ENCODE measurements at regions not wholly inside any gene's neighbourhood (a gene's known extent, or its start where the extent isn't known, plus 50 kb on each side); places are given as distances from the start of the nearest gene placed in this dataset.

DNA sequence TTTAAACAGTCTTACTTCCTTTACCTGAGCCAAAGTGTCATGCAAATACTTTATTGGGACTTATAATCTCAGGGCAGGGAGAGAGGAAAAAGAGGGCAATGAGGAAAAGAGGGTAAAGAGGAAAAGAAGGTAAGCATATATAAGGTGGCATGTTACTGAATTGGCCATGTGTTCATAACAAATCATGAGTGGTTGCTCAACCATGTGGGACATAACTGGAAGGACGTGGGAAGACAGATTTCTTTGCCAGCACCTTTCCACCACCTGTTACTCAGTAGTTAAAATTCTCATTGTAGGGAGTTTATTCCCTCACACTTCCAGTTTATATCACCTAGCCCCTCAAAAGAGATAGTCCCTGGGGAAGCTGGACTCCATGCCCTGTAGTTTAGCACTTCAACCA lies 54.7 kb upstream of the TPRG1 start:
- no peaks in the 10 kb centered on the region for H3K4me1 ChIP-seq
- TF ChIP-seq FOSL2 (IDR thresholded peaks at IDR 0.05): no peak
- TF ChIP-seq FOSL2 (CRISPR knock-in tag; IDR thresholded peaks at IDR 0.05): no peak
- no peak for TF ChIP-seq ESRRA (IDR thresholded peaks at IDR 0.05; ENCODE audit: borderline replicate concordance, low read length)
- TF ChIP-seq, protein P1, sequence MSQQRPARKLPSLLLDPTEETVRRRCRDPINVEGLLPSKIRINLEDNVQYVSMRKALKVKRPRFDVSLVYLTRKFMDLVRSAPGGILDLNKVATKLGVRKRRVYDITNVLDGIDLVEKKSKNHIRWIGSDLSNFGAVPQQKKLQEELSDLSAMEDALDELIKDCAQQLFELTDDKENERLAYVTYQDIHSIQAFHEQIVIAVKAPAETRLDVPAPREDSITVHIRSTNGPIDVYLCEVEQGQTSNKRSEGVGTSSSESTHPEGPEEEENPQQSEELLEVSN (IDR thresholded peaks at IDR 0.05; ENCODE audit: borderline replicate concordance, low read depth): no peak
- TF ChIP-seq SMC3 (IDR thresholded peaks at IDR 0.05): no peak
- TF ChIP-seq EHF (CRISPR knock-in tag; IDR thresholded peaks at IDR 0.05): no peak
- TF ChIP-seq RCOR1 (IDR thresholded peaks at IDR 0.05; ENCODE audit: low read depth, low read length): no peak
- POLR2A ChIA-PET: no interaction called here
- ATAC-seq (no peak), DNase-seq (ENCODE audit: low read depth in 1 of 2, low spot score in 1 of 2) (no peak), FAIRE-seq (no peak)
- H3K4me2 ChIP-seq: no peak overlapping the region
- WGBS (ENCODE audit: missing lambda C conversion rate): 27% methylated on average over 1 of the region's 1 CpG
- H3K4me3 ChIP-seq: no peak overlapping the region
- CTCF ChIA-PET: no interaction called here
- 0 out of 3 replicates have a peak, but pooled peaks cover under 1% of the 10 kb centered on the region for H3K9me3 ChIP-seq
- no peak overlapping the region for H3K27ac ChIP-seq

- TF ChIP-seq GATA3 (IDR thresholded peaks at IDR 0.05; ENCODE audit: borderline replicate concordance) (no peak), ZC3H11A (IDR thresholded peaks at IDR 0.05) (no peak), NPAS2 (CRISPR knock-in tag; IDR thresholded peaks at IDR 0.05; ENCODE audit: borderline replicate concordance) (no peak), REST (IDR thresholded peaks at IDR 0.05) (no peak), FOXS1 (CRISPR knock-in tag; IDR thresholded peaks at IDR 0.05) (no peak), HES2 (IDR thresholded peaks at IDR 0.05) (no peak), JUNB (IDR thresholded peaks at IDR 0.05) (no peak), SMC3 (IDR thresholded peaks at IDR 0.05) (no peak), ZFP36 (IDR thresholded peaks at IDR 0.05; ENCODE audit: borderline replicate concordance, partially characterized antibody) (no peak), CBX2 (IDR thresholded peaks at IDR 0.05; ENCODE audit: borderline replicate concordance, low read depth) (no peak), EHF (CRISPR knock-in tag; IDR thresholded peaks at IDR 0.05) (no peak), CHD4 (IDR thresholded peaks at IDR 0.05; ENCODE audit: borderline replicate concordance) (no peak), NR3C1 (IDR thresholded peaks at IDR 0.05) (no peak), CHD2 (IDR thresholded peaks at IDR 0.05; ENCODE audit: low read length, partially characterized antibody) (no peak), HOXB13 (CRISPR knock-in tag; IDR thresholded peaks at IDR 0.05; ENCODE audit: low read depth) (no peak), RFX5 (IDR thresholded peaks at IDR 0.05) (no peak), ZSCAN20 (CRISPR knock-in tag; IDR thresholded peaks at IDR 0.05) (no peak), RAD21 (conservative IDR thresholded peaks at IDR 0.05 in 1 of 2, IDR thresholded peaks at IDR 0.05 in 1 of 2) (no peak), FOSB (CRISPR knock-in tag; IDR thresholded peaks at IDR 0.05) (no peak)
- TF ChIP-seq, protein P2, sequence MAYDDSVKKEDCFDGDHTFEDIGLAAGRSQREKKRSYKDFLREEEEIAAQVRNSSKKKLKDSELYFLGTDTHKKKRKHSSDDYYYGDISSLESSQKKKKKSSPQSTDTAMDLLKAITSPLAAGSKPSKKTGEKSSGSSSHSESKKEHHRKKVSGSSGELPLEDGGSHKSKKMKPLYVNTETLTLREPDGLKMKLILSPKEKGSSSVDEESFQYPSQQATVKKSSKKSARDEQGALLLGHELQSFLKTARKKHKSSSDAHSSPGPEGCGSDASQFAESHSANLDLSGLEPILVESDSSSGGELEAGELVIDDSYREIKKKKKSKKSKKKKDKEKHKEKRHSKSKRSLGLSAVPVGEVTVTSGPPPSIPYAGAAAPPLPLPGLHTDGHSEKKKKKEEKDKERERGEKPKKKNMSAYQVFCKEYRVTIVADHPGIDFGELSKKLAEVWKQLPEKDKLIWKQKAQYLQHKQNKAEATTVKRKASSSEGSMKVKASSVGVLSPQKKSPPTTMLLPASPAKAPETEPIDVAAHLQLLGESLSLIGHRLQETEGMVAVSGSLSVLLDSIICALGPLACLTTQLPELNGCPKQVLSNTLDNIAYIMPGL (CRISPR knock-in tag; IDR thresholded peaks at IDR 0.05; ENCODE audit: borderline replicate concordance): no peak
- Histone ChIP-seq H3K9me3 (no peaks in the 10 kb centered on the region), H3K4me1 (no peaks in the 10 kb centered on the region), H3K4me2 (no peak overlapping the region), H3K4me3 (no peak overlapping the region), H3K27ac (no peak overlapping the region)
- DNase-seq (ENCODE audit: low read depth in 1 of 2, low spot score in 1 of 2) (no peak), FAIRE-seq (no peak), ATAC-seq (no peak)
- POLR2A ChIA-PET: no interaction called here
- CTCF ChIA-PET: no interaction called here
- WGBS (ENCODE audit: missing lambda C conversion rate): 67% methylated on average over 1 of the region's 1 CpG
Measured at GRCh38 chr3:189118896-189119295, 52.9 kb upstream of the TPRG1 start.

All from A549 (cell line).